ENCODE measurements at regions not wholly inside any gene's neighbourhood (a gene's known extent, or its start where the extent isn't known, plus 50 kb on each side); places are given as distances from the start of the nearest gene placed in this dataset.

DNA sequence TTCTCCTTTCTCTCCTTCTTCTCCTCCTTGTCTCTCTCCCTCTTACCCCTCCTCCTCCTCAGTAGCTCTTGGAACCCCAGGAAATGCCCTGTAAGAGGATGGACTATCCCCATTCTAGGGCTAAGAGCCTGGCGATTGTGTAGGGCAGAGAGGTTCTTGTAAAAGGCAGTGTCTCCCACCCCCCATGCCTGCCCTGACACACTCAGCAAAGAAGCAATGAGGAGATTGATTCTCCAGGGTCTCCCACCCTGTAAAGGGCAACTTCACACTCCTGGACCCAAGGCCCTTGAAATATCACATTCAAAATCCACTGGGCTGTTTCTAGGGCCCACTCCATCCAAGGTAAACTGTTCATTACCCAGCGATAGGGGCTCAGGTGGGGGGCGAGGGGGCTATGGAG is 144.1 kb downstream of the INSIG2 start:
- TF ChIP-seq, protein P1, sequence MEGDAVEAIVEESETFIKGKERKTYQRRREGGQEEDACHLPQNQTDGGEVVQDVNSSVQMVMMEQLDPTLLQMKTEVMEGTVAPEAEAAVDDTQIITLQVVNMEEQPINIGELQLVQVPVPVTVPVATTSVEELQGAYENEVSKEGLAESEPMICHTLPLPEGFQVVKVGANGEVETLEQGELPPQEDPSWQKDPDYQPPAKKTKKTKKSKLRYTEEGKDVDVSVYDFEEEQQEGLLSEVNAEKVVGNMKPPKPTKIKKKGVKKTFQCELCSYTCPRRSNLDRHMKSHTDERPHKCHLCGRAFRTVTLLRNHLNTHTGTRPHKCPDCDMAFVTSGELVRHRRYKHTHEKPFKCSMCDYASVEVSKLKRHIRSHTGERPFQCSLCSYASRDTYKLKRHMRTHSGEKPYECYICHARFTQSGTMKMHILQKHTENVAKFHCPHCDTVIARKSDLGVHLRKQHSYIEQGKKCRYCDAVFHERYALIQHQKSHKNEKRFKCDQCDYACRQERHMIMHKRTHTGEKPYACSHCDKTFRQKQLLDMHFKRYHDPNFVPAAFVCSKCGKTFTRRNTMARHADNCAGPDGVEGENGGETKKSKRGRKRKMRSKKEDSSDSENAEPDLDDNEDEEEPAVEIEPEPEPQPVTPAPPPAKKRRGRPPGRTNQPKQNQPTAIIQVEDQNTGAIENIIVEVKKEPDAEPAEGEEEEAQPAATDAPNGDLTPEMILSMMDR (IDR thresholded peaks at IDR 0.05) = no peak
- TF ChIP-seq POLR2A (IDR thresholded peaks at IDR 0.05) (no peak), EP300 (IDR thresholded peaks at IDR 0.05) (no peak)

Data from ovary (tissue), 3 donors.